ENCODE measurements at regions not wholly inside any gene's neighbourhood (a gene's known extent, or its start where the extent isn't known, plus 50 kb on each side); places are given as distances from the start of the nearest gene placed in this dataset.

- no peak for DNase-seq (ENCODE audit: low read depth in 1 of 2, low spot score in 1 of 2)
- TF ChIP-seq JUND (IDR thresholded peaks at IDR 0.05; ENCODE audit: low read depth) = no peak
- in situ Hi-C loops (cut with HindIII; ENCODE audit: low pct_unique_long_range_greater_than_20kb, low sequenced_read_pairs) = no loop called here
Observed at GRCh38 chr20:19070026-19070425, 142.4 kb upstream of the SLC24A3 start.

DNA sequence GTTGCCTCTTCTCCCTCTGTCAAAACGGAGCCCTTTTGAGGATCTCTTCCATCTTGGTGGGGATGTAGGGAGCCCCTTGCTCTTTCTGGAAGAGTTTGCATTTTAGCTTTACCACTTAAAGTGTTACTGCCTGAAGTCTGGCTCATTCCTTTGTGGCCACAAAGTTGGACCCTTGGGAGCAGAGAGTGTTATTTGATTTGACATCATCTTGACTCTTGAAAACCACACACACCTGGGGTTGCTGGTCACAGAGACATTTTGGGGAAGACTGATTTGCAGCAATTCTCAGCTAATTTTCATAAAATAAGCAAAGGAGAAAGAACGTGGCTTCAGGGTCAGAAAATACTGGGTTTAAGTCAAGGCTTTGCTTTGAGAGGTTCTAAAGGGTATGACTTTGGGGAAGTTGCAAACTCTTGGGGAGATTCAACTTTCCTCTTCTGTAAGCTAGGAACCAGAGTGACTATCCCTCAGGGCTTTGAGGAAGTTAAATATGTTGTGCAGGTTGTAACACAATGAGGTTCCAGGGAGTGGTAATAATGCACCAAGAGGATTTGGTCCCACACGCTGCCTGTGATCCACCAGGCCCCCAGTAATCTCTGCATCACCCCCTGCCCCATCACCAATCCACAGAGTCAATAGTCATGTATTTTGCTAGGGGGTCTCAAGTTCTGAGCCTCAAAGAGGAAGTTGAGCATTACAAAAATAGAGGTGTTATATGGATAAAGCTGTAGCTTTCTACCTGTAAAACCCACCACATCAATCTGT, 141.6 kb upstream of the SLC24A3 start:
- in situ Hi-C loops (cut with HindIII; ENCODE audit: low pct_unique_long_range_greater_than_20kb, low sequenced_read_pairs) = no loop called here
- no peak for DNase-seq (ENCODE audit: low read depth in 1 of 2, low spot score in 1 of 2)
- no peak for TF ChIP-seq JUND (IDR thresholded peaks at IDR 0.05; ENCODE audit: low read depth)

- in situ Hi-C loops (cut with HindIII; ENCODE audit: low pct_unique_long_range_greater_than_20kb, low sequenced_read_pairs) = no loop called here
- no peak for DNase-seq (ENCODE audit: low read depth in 1 of 2, low spot score in 1 of 2)
- no peak for TF ChIP-seq JUND (IDR thresholded peaks at IDR 0.05; ENCODE audit: low read depth)
Observed at GRCh38 chr20:19071446-19071725, 141.1 kb upstream of the SLC24A3 start.

DNA sequence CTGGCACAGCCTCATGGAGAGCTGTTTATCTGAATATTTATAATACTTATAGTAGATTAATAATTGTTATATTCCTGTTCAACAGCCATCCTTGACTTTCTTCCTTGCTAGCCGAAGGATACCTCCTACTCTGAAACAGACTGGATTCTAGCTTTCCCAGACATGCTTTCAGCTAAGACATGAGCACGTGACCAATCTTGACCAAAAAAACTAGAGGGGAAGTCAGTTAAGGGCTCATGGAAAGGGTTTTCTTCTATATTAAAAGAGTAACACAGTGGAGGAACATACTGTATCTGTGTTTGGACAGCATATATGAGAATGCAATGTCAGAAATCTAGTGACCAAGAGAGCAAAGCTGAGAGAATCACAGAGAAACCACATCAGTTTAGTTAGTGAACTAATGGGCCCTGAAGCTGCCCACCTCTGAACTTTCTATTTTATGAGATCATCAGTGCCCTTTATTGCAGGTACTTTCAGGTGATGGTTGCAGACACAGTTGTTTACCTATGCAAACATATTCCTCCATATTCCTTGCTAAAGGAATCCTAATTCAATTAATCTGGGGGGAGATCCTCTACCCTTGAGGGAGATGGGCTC, 140.4 kb upstream of the SLC24A3 start:
- in situ Hi-C loops (cut with HindIII; ENCODE audit: low pct_unique_long_range_greater_than_20kb, low sequenced_read_pairs) = no loop called here
- TF ChIP-seq JUND (IDR thresholded peaks at IDR 0.05; ENCODE audit: low read depth) = no peak

DNA sequence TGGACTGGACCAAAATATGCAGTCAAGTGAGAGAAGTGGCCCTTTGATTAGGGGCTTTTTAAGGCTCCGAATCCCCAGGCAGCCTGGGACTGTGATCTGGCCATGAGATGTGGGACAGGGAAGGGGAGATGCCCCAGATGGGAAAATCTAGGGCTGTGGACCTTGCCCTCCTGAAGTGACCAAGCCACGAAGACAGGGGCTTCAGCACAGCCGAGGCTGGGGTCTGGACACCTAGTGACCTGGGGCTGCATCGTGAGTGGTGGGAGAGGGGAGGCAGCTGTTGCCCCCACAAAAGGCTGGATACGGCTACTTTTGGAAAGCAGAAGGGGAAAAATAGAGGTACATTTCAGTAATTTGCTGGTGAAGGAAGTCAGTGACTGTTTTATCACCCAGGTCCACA, 139.5 kb upstream of the SLC24A3 start:
- TF ChIP-seq JUND (IDR thresholded peaks at IDR 0.05; ENCODE audit: low read depth) = no peak
- DNase-seq (ENCODE audit: low read depth in 1 of 2, low spot score in 1 of 2) = no peak
- in situ Hi-C loops (cut with HindIII; ENCODE audit: low pct_unique_long_range_greater_than_20kb, low sequenced_read_pairs) = no loop called here

More for the DNA sequence above, 140.4 kb upstream of the SLC24A3 start:
- DNase-seq (ENCODE audit: low read depth in 1 of 2, low spot score in 1 of 2) = no peak

DNA sequence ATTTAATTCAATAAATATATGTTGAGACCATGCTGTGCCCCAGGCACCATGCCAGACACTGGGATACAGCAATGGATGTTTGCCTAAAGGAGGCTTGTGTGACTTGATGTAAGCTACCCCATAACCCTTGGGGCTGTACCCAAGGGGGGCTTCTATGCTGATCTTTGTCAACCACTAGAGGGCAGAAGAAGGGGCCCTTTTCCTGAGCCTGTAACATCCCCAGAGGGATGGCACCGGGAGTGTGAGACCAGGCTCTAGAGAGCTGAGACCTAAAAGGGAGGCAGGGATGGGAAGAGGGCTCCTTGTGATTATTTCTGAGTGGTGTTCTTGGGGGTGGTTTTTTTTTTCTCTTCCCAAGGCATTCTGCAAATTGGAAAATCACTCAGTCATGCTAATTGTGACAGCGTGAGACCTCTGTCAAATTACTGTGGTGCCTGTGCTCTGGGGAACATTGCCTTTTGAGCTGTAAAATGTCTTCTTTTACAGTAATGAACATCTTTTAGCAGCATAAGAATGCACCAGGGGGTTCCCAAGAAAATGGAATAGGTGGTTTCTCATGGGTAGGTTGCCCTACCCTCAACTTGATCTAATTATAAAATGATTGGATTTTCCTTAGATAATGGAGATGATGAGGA, 138.7 kb upstream of the SLC24A3 start:
- in situ Hi-C loops (cut with HindIII; ENCODE audit: low pct_unique_long_range_greater_than_20kb, low sequenced_read_pairs) = no loop called here
- TF ChIP-seq JUND (IDR thresholded peaks at IDR 0.05; ENCODE audit: low read depth) = no peak
- peak in 1 of 2 experiments; percentile 23 for DNase-seq (ENCODE audit: low read depth in 1 of 2, low spot score in 1 of 2)

- no peak for DNase-seq (ENCODE audit: low read depth in 1 of 2, low spot score in 1 of 2)
- TF ChIP-seq JUND (IDR thresholded peaks at IDR 0.05; ENCODE audit: low read depth) = no peak
- in situ Hi-C loops (cut with HindIII; ENCODE audit: low pct_unique_long_range_greater_than_20kb, low sequenced_read_pairs) = no loop called here
Observed at GRCh38 chr20:19074356-19074755, 138.1 kb upstream of the SLC24A3 start.

DNA sequence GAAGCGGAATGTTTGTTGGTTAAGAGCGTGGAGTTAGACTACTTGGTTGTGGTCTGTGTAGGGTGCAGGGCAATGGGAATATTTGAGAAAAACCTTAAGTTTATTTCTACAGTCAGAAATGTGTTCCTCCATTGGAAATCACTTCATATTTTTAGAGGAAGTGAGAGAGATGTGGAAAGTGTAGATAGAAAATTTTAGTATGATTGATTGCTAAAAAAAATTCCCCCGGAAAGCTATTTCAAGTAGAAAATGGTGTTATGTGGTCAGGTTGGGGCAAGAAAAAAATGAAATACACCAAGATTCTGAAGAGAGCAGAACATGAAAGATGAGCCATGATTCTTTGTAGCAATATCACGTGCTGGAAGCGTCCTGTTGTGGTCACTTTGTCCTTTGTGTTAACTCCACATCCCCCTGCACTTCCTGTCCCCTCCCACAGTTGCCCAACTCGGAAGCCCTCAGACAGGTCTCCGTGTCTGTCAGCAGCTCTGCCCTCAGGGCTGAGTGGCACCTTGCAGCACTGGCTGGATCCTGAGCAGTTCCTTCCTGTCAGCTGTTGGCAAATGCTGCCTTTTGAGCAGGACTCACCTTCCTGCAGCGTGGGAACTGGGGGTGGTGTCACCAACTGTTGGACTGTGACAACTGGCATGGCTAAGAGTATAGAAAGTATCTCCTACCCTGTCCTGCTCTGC, 137.5 kb upstream of the SLC24A3 start:
- no peak for TF ChIP-seq JUND (IDR thresholded peaks at IDR 0.05; ENCODE audit: low read depth)
- DNase-seq (ENCODE audit: low read depth in 1 of 2, low spot score in 1 of 2) = peak in 1 of 2 experiments; percentile 67
- in situ Hi-C loops (cut with HindIII; ENCODE audit: low pct_unique_long_range_greater_than_20kb, low sequenced_read_pairs) = no loop called here

GRCh38 chr20:19077370-19078220, 134.8 kb upstream of the SLC24A3 start:
- peak in 1 of 2 experiments; percentile 33 for DNase-seq (ENCODE audit: low read depth in 1 of 2, low spot score in 1 of 2)
- in situ Hi-C loops (cut with HindIII; ENCODE audit: low pct_unique_long_range_greater_than_20kb, low sequenced_read_pairs) = no loop called here
- no peak for TF ChIP-seq JUND (IDR thresholded peaks at IDR 0.05; ENCODE audit: low read depth)

DNA sequence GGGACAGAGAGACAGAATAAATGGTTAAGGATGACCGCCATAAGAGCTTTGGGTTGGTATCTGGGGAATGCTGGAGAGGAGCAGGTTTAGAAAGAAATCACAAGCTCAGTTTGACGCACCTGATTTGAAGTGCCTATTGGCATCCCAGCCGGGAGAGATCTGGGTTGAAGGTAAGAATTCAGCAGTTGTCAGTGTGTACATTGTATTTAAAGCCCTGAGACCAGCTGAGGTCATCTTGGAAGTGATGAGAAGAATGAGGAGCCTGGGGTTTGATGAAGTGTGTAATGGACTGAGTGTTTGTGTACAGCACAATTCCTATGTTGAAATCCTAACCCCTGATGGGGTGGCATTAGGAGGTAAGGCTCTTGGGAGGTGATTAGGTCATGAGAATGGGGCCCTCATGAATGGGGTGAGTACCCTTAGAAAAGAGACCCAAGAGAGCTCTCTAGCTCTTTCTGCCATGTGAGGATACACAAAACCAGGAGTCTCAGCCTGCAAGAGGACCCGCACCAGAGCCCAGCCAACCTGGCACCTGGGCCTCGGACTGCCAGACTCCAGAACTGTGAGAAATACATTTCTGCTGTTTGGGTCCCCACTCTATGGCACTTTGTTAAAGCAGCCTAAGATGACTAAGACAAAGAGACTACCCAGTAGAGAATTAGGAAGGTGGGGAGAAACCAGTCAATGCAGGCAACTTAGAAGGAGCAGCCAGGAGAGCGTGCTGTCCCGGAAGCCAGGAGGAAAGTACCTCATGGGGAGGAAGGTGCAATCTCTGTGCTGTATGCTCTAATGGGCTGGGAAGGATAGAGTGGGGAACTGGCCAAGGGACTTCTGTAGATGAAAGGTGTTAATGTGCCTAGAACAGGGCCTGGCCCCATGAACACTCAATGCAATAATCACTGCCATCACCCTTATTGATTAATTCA, 133.7 kb upstream of the SLC24A3 start:
- no peak for DNase-seq (ENCODE audit: low read depth in 1 of 2, low spot score in 1 of 2)
- in situ Hi-C loops (cut with HindIII; ENCODE audit: low pct_unique_long_range_greater_than_20kb, low sequenced_read_pairs) = no loop called here
- TF ChIP-seq JUND (IDR thresholded peaks at IDR 0.05; ENCODE audit: low read depth) = no peak

DNA sequence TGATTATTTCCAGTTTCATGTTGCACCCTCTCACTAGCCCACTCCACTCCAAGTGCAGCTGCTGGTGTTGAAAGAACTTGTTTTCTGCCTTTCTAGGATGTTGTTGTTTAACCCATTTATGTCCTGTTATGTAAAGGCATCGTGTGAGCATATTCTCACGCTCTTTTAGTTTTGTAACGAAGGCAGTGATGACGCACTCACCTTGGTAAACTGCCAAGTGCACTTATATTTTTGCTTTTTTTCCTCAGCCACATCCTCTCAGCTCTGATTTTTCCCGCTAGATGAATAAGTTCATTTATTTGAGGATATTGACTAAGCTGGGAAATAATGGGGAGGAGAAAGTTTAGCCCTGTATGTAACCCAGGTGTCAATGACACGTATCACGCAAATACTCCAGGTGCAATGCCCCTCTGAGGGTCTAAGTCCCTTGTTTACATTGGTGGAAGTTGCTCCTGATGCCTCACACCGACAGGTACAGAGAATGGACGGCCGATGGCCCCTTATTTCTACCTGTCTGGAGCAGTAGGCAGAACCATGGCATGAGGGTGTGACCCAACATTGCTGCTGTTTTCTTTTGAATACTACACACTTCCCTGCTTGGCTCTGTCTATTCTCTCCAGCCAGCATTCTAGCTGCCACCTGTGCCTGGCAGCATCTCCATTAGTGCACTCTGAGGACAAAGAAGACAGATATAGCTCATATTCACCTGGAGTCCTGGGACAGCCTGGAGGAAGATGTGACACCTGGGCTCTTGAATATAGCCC, 132.7 kb upstream of the SLC24A3 start:
- in situ Hi-C loops (cut with HindIII; ENCODE audit: low pct_unique_long_range_greater_than_20kb, low sequenced_read_pairs) = no loop called here
- no peak for DNase-seq (ENCODE audit: low read depth in 1 of 2, low spot score in 1 of 2)
- no peak for TF ChIP-seq JUND (IDR thresholded peaks at IDR 0.05; ENCODE audit: low read depth)
